ENCODE measurements at regions not wholly inside any gene's neighbourhood (a gene's known extent, or its start where the extent isn't known, plus 50 kb on each side); places are given as distances from the start of the nearest gene placed in this dataset.

- H3K36me3 Mint-ChIP-seq (ENCODE audit: low read depth): no peaks in the 10 kb centered on the region
- no peak for DNase-seq (ENCODE audit: low spot score)
- H3K27ac Mint-ChIP-seq (ENCODE audit: unreplicated experiment): no peak overlapping the region
- H3K4me1 Mint-ChIP-seq (ENCODE audit: low read depth): no peaks in the 10 kb centered on the region
- no peak for TF ChIP-seq CTCF (IDR thresholded peaks at IDR 0.05)
- peaks cover 36% of the 10 kb centered on the region for H3K27me3 Mint-ChIP-seq (ENCODE audit: low read depth)
- H3K9me3 Mint-ChIP-seq (ENCODE audit: low read depth): peaks cover 1% of the 10 kb centered on the region
- H3K4me3 Mint-ChIP-seq (ENCODE audit: unreplicated experiment): no peak overlapping the region
Observed at GRCh38 chr20:39248171-39248861, 286.2 kb downstream of the DHX35 start.

GRCh38 chr20:39246436-39246835 is 284.3 kb downstream of the DHX35 start:
- Mint-ChIP-seq H3K4me3 (ENCODE audit: unreplicated experiment) (no peak overlapping the region), H3K36me3 (ENCODE audit: low read depth) (no peaks in the 10 kb centered on the region), H3K27me3 (ENCODE audit: low read depth) (peaks cover 37% of the 10 kb centered on the region), H3K4me1 (ENCODE audit: low read depth) (no peaks in the 10 kb centered on the region), H3K9me3 (ENCODE audit: low read depth) (peaks cover 10% of the 10 kb centered on the region), H3K27ac (ENCODE audit: unreplicated experiment) (no peak overlapping the region)
- no peak for TF ChIP-seq CTCF (IDR thresholded peaks at IDR 0.05)
- DNase-seq (ENCODE audit: low spot score): no peak

GRCh38 chr20:39245685-39246311 is 283.7 kb downstream of the DHX35 start:
- H3K27ac Mint-ChIP-seq (ENCODE audit: unreplicated experiment): no peak overlapping the region
- no peak for TF ChIP-seq CTCF (IDR thresholded peaks at IDR 0.05)
- H3K4me1 Mint-ChIP-seq (ENCODE audit: low read depth): no peaks in the 10 kb centered on the region
- H3K9me3 Mint-ChIP-seq (ENCODE audit: low read depth): peaks cover 13% of the 10 kb centered on the region
- H3K4me3 Mint-ChIP-seq (ENCODE audit: unreplicated experiment): no peak overlapping the region
- H3K36me3 Mint-ChIP-seq (ENCODE audit: low read depth): no peaks in the 10 kb centered on the region
- no peak for DNase-seq (ENCODE audit: low spot score)
- peaks cover 40% of the 10 kb centered on the region for H3K27me3 Mint-ChIP-seq (ENCODE audit: low read depth)

- H3K27ac Mint-ChIP-seq (ENCODE audit: unreplicated experiment): no peak overlapping the region
Observed at GRCh38 chr20:39243962-39244361, 281.8 kb downstream of the DHX35 start.

GRCh38 chr20:39242614-39243013 is 280.5 kb downstream of the DHX35 start:
- H3K27me3 Mint-ChIP-seq (ENCODE audit: low read depth): peaks cover 38% of the 10 kb centered on the region
- TF ChIP-seq CTCF (IDR thresholded peaks at IDR 0.05): no peak
- no peak overlapping the region for H3K4me3 Mint-ChIP-seq (ENCODE audit: unreplicated experiment)
- DNase-seq (ENCODE audit: low spot score): no peak
- H3K9me3 Mint-ChIP-seq (ENCODE audit: low read depth): peaks cover 13% of the 10 kb centered on the region
- no peak overlapping the region for H3K27ac Mint-ChIP-seq (ENCODE audit: unreplicated experiment)
- H3K36me3 Mint-ChIP-seq (ENCODE audit: low read depth): no peaks in the 10 kb centered on the region
- no peaks in the 10 kb centered on the region for H3K4me1 Mint-ChIP-seq (ENCODE audit: low read depth)

More at GRCh38 chr20:39243962-39244361, 281.8 kb downstream of the DHX35 start:
- Mint-ChIP-seq H3K36me3 (ENCODE audit: low read depth) (no peaks in the 10 kb centered on the region), H3K27me3 (ENCODE audit: low read depth) (peaks cover 42% of the 10 kb centered on the region), H3K9me3 (ENCODE audit: low read depth) (peaks cover 13% of the 10 kb centered on the region), H3K4me1 (ENCODE audit: low read depth) (no peaks in the 10 kb centered on the region), H3K4me3 (ENCODE audit: unreplicated experiment) (no peak overlapping the region)
- no peak for DNase-seq (ENCODE audit: low spot score)
- no peak for TF ChIP-seq CTCF (IDR thresholded peaks at IDR 0.05)

Measured in chondrocyte (in vitro differentiated cells).